ENCODE measurements at regions not wholly inside any gene's neighbourhood (a gene's known extent, or its start where the extent isn't known, plus 50 kb on each side); places are given as distances from the start of the nearest gene placed in this dataset.

- no peak for DNase-seq (ENCODE audit: low spot score)
- ChIA-PET CTCF (no interaction called here), POLR2A (ENCODE audit: low non-redundant PET) (no interaction called here)
- no peak overlapping the region for H3K27ac ChIP-seq
- TF ChIP-seq CTCF (conservative IDR thresholded peaks at IDR 0.05; ENCODE audit: low read depth): no peak
These were observed 272.5 kb downstream of the TDRD15 start for GRCh38 chr2:21396252-21396651.

- no peak overlapping the region for H3K27ac ChIP-seq
- no peak for DNase-seq (ENCODE audit: low spot score)
- no peak for TF ChIP-seq CTCF (conservative IDR thresholded peaks at IDR 0.05; ENCODE audit: low read depth)
- POLR2A ChIA-PET (ENCODE audit: low non-redundant PET): no interaction called here
- CTCF ChIA-PET: no interaction called here
These were observed 277.4 kb downstream of the TDRD15 start for GRCh38 chr2:21401022-21401698.

GRCh38 chr2:21404137-21404536 is 280.4 kb downstream of the TDRD15 start:
- no peak for TF ChIP-seq CTCF (conservative IDR thresholded peaks at IDR 0.05; ENCODE audit: low read depth)
- H3K27ac ChIP-seq: no peak overlapping the region
- ChIA-PET POLR2A (ENCODE audit: low non-redundant PET) (no interaction called here), CTCF (no interaction called here)
- no peak for DNase-seq (ENCODE audit: low spot score)

GRCh38 chr2:21404827-21405625 is 281.3 kb downstream of the TDRD15 start:
- no peak for DNase-seq (ENCODE audit: low spot score)
- ChIA-PET CTCF (no interaction called here), POLR2A (ENCODE audit: low non-redundant PET) (no interaction called here)
- no peak for TF ChIP-seq CTCF (conservative IDR thresholded peaks at IDR 0.05; ENCODE audit: low read depth)
- no peak overlapping the region for H3K27ac ChIP-seq

GRCh38 chr2:21406386-21406785 is 282.6 kb downstream of the TDRD15 start:
- no peak for DNase-seq (ENCODE audit: low spot score)
- CTCF ChIA-PET: interaction anchor here (0.7 kb wide), 1 partner anchor 347 kb away, joined by 3 read pairs; no protein-coding TSS in a partner anchor
- H3K27ac ChIP-seq: no peak overlapping the region
- TF ChIP-seq CTCF (conservative IDR thresholded peaks at IDR 0.05; ENCODE audit: low read depth): no peak
- POLR2A ChIA-PET (ENCODE audit: low non-redundant PET): no interaction called here

GRCh38 chr2:21406911-21407310 is 283.1 kb downstream of the TDRD15 start:
- no peak overlapping the region for H3K27ac ChIP-seq
- ChIA-PET POLR2A (ENCODE audit: low non-redundant PET) (no interaction called here), CTCF (no interaction called here)
- no peak for TF ChIP-seq CTCF (conservative IDR thresholded peaks at IDR 0.05; ENCODE audit: low read depth)
- DNase-seq (ENCODE audit: low spot score): no peak
